LoVo (cell line): ENCODE measurements at regions not wholly inside any gene's neighbourhood (a gene's known extent, or its start where the extent isn't known, plus 50 kb on each side); places are given as distances from the start of the nearest gene placed in this dataset.
"Not testable (repeated sequence)": the region's sequence is repeated elsewhere in the genome, so short reads cannot be mapped to it uniquely, and the experiment has no call there.

ENCODE experiments used
- DNase-seq: peaks from one replicate; pipeline ENCODE4 v3.0.0-alpha.2; 2016; ENCODE audit warnings: low spot score

- not testable (repeated sequence) for DNase-seq
Observed at GRCh38 chr1:209173796-209174195, 409.7 kb upstream of the CAMK1G start.

GRCh38 chr1:209176866-209177430 lies 406.6 kb upstream of the CAMK1G start:
- no peak for DNase-seq

GRCh38 chr1:209183195-209183594 lies 400.3 kb upstream of the CAMK1G start:
- DNase-seq, result no peak

- no peak for DNase-seq
Observed at GRCh38 chr1:209187589-209187988, 395.9 kb upstream of the CAMK1G start.

GRCh38 chr1:209190591-209191261 lies 392.8 kb upstream of the CAMK1G start:
- DNase-seq, result peak; percentile 28

GRCh38 chr1:209191262-209191634 lies 392.3 kb upstream of the CAMK1G start:
- DNase-seq, result no peak

GRCh38 chr1:209196140-209196539 lies 387.4 kb upstream of the CAMK1G start:
- no peak for DNase-seq

GRCh38 chr1:209198961-209199750 lies 384.4 kb upstream of the CAMK1G start:
- no peak for DNase-seq

GRCh38 chr1:209199822-209200221 lies 383.7 kb upstream of the CAMK1G start:
- DNase-seq, result no peak

- not testable (repeated sequence) for DNase-seq
Observed at GRCh38 chr1:209202321-209202720, 381.2 kb upstream of the CAMK1G start.

GRCh38 chr1:209202830-209203532 lies 380.5 kb upstream of the CAMK1G start:
- peak; percentile 44 for DNase-seq

- no peak for DNase-seq
Observed at GRCh38 chr1:209203533-209203895, 380.0 kb upstream of the CAMK1G start.

GRCh38 chr1:209205039-209205438 lies 378.5 kb upstream of the CAMK1G start:
- DNase-seq, result no peak

- DNase-seq, result no peak
Observed at GRCh38 chr1:209207126-209207700, 376.3 kb upstream of the CAMK1G start.

- peak; percentile 14 for DNase-seq
Observed at GRCh38 chr1:209207701-209208286, 375.7 kb upstream of the CAMK1G start.

- no peak for DNase-seq
Observed at GRCh38 chr1:209208648-209209047, 374.9 kb upstream of the CAMK1G start.

GRCh38 chr1:209213989-209214388 lies 369.5 kb upstream of the CAMK1G start:
- DNase-seq, result no peak

- DNase-seq, result no peak
Observed at GRCh38 chr1:209215826-209216225, 367.7 kb upstream of the CAMK1G start.

- DNase-seq, result no peak
Observed at GRCh38 chr1:209218113-209218512, 365.4 kb upstream of the CAMK1G start.

- no peak for DNase-seq
Observed at GRCh38 chr1:209218981-209219380, 364.5 kb upstream of the CAMK1G start.

GRCh38 chr1:209219791-209220524 lies 363.6 kb upstream of the CAMK1G start:
- no peak for DNase-seq
